Loucy (cell line): ENCODE measurements at regions not wholly inside any gene's neighbourhood (a gene's known extent, or its start where the extent isn't known, plus 50 kb on each side); places are given as distances from the start of the nearest gene placed in this dataset.

Experiments used
- EZH2phosphoT487 ChIP-seq: fragments of 200-600 bp; IDR thresholded peaks from 2 replicates; pipeline ENCODE4 v1.6.1; 2018; ENCODE audit warnings: antibody characterized with exemption, mild to moderate bottlenecking, moderate library complexity, borderline replicate concordance
- TF ChIP-seq, protein P1 (sequence below): fragments of 200-600 bp; sonication (generic); conservative IDR thresholded peaks from 2 replicates; pipeline ENCODE4 v1.5.1; 2014; ENCODE audit warnings: mild to moderate bottlenecking, antibody characterized with exemption, low read length

DNA sequence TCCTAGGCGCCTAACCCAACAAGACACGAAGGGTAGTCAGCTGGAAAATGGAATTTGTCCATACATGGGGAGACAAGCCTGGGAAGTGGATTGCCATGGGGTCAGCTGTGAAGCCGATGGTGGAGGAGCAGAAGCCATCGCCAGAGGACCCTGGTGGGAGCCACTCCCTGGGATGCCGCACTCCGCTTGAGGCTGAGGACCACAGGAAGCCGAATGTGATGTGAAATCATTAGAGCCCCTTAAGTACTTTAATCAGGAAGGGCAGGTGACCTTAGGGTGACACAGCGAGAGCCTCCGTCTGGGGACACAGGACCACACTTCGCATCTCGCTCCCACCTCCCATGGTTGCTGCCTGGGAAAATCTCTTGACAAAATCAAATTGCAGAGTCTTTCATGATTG, 614.6 kb upstream of the MGMT start:
- TF ChIP-seq, protein P1, sequence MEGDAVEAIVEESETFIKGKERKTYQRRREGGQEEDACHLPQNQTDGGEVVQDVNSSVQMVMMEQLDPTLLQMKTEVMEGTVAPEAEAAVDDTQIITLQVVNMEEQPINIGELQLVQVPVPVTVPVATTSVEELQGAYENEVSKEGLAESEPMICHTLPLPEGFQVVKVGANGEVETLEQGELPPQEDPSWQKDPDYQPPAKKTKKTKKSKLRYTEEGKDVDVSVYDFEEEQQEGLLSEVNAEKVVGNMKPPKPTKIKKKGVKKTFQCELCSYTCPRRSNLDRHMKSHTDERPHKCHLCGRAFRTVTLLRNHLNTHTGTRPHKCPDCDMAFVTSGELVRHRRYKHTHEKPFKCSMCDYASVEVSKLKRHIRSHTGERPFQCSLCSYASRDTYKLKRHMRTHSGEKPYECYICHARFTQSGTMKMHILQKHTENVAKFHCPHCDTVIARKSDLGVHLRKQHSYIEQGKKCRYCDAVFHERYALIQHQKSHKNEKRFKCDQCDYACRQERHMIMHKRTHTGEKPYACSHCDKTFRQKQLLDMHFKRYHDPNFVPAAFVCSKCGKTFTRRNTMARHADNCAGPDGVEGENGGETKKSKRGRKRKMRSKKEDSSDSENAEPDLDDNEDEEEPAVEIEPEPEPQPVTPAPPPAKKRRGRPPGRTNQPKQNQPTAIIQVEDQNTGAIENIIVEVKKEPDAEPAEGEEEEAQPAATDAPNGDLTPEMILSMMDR = no peak
- TF ChIP-seq EZH2phosphoT487 = no peak
